Renal cortical epithelial cell (primary cell): ENCODE measurements at regions not wholly inside any gene's neighbourhood (a gene's known extent, or its start where the extent isn't known, plus 50 kb on each side); places are given as distances from the start of the nearest gene placed in this dataset.

Experiments
- DNase-seq: peaks from one replicate; pipeline ENCODE4 v3.0.0-alpha.2; 2011; ENCODE audit warnings: low read depth

GRCh38 chr4:176843710-176844109, 51.0 kb upstream of the VEGFC start:
- DNase-seq: no peak

GRCh38 chr4:176844448-176844847, 51.7 kb upstream of the VEGFC start:
- DNase-seq: no peak

- DNase-seq: no peak
Observed at GRCh38 chr4:176845636-176846035, 52.9 kb upstream of the VEGFC start.

- DNase-seq: peak; percentile 36
Observed at GRCh38 chr4:176849076-176849475, 56.4 kb upstream of the VEGFC start.

- DNase-seq: no peak
Observed at GRCh38 chr4:176850436-176850835, 57.7 kb upstream of the VEGFC start.

GRCh38 chr4:176856421-176856820, 63.7 kb upstream of the VEGFC start:
- no peak for DNase-seq

- DNase-seq: no peak
Observed at GRCh38 chr4:176858839-176859238, 66.1 kb upstream of the VEGFC start.

GRCh38 chr4:176864238-176864637, 71.5 kb upstream of the VEGFC start:
- no peak for DNase-seq

- no peak for DNase-seq
Observed at GRCh38 chr4:176868676-176869075, 76.0 kb upstream of the VEGFC start.

- no peak for DNase-seq
Observed at GRCh38 chr4:176872461-176872860, 79.7 kb upstream of the VEGFC start.

GRCh38 chr4:176874721-176875445, 82.2 kb upstream of the VEGFC start:
- no peak for DNase-seq

- DNase-seq: no peak
Observed at GRCh38 chr4:176875446-176875930, 82.8 kb upstream of the VEGFC start.

- DNase-seq: peak; percentile 18
Observed at GRCh38 chr4:176879380-176880116, 86.8 kb upstream of the VEGFC start.

GRCh38 chr4:176882206-176882605, 89.5 kb upstream of the VEGFC start:
- DNase-seq: no peak

- no peak for DNase-seq
Observed at GRCh38 chr4:176883108-176883550, 90.4 kb upstream of the VEGFC start.

- peak; percentile 43 for DNase-seq
Observed at GRCh38 chr4:176883681-176884418, 91.1 kb upstream of the VEGFC start.

GRCh38 chr4:176885224-176885623, 92.5 kb upstream of the VEGFC start:
- no peak for DNase-seq

GRCh38 chr4:176886135-176886534, 93.4 kb upstream of the VEGFC start:
- DNase-seq: no peak

- no peak for DNase-seq
Observed at GRCh38 chr4:176889776-176890175, 97.1 kb upstream of the VEGFC start.

- DNase-seq: no peak
Observed at GRCh38 chr4:176894498-176894897, 101.8 kb upstream of the VEGFC start.

- no peak for DNase-seq
Observed at GRCh38 chr4:176896211-176896610, 103.5 kb upstream of the VEGFC start.

- no peak for DNase-seq
Observed at GRCh38 chr4:176897226-176897625, 104.5 kb upstream of the VEGFC start.

- DNase-seq: no peak
Observed at GRCh38 chr4:176898791-176899190, 106.1 kb upstream of the VEGFC start.
